ENCODE measurements at regions not wholly inside any gene's neighbourhood (a gene's known extent, or its start where the extent isn't known, plus 50 kb on each side); places are given as distances from the start of the nearest gene placed in this dataset.

GRCh38 chr5:152187668-152188067 is 217.4 kb downstream of the NMUR2 start:
- no peak for TF ChIP-seq CTCF (IDR thresholded peaks at IDR 0.05; ENCODE audit: low read depth, low read length)
- TF ChIP-seq EZH2phosphoT487 (IDR thresholded peaks at IDR 0.05; ENCODE audit: low read depth): no peak

Measured in OCI-LY3 (cell line).